ENCODE measurements at regions not wholly inside any gene's neighbourhood (a gene's known extent, or its start where the extent isn't known, plus 50 kb on each side); places are given as distances from the start of the nearest gene placed in this dataset.

DNA sequence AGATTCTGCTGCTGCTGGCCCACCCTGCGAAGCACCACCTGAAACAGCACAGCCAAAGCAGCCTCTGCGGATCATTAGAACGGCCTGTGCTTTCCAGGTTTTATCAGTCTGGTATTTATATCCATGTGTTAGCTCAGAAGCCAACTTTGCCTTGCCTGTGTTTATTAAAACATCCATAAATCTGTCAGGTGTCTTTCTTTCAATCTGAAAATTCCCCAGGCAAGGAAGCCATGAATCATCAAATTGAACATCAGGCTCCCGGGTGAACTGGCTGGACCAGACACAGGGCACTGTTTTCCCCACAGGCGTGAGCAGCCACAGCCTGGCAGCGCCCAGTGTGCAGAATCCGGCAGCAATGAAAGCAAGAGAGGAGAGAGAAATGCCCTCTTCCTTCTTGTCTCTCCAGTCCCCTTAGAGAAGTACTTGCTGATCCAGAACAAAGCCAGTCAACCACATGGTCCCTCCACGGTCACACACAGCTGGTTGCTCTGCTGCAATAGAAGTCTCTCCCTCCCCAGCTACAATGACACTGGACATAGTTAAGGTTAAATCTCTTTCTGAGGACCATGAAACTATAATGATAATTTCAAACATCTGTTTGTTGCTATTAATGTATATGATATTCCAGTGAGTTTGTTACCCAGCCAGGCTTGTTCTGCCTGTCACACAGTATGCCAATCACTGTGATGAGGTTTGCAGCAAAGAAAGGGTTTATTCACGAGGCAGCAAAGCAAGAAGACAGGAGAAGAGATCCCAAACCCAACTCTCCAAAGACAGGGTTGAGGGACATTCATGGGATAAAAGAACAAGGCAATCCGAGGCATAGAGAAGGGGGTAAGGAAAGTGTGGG lies 212.1 kb upstream of the FMN2 start:
- DNase-seq (ENCODE audit: low read depth) = no peak
- no peak for TF ChIP-seq POLR2A (IDR thresholded peaks at IDR 0.05; ENCODE audit: extremely low read depth, insufficient read length)
- TF ChIP-seq MYC (IDR thresholded peaks at IDR 0.05; ENCODE audit: low read depth, low read length) = no peak
- no peak for TF ChIP-seq MAX (IDR thresholded peaks at IDR 0.05; ENCODE audit: low read depth, low read length)
- no peak for TF ChIP-seq CTCF (IDR thresholded peaks at IDR 0.05; ENCODE audit: low read depth, low read length)
- no peak overlapping the region for H3K4me3 ChIP-seq (ENCODE audit: low read depth, low read length)

- H3K4me3 ChIP-seq (ENCODE audit: low read depth, low read length) = no peak overlapping the region
- TF ChIP-seq POLR2A (IDR thresholded peaks at IDR 0.05; ENCODE audit: extremely low read depth, insufficient read length) (no peak), MYC (IDR thresholded peaks at IDR 0.05; ENCODE audit: low read depth, low read length) (no peak), CTCF (IDR thresholded peaks at IDR 0.05; ENCODE audit: low read depth, low read length) (no peak), MAX (IDR thresholded peaks at IDR 0.05; ENCODE audit: low read depth, low read length) (no peak)
- no peak for DNase-seq (ENCODE audit: low read depth)
Observed at GRCh38 chr1:239882967-239883366, 208.7 kb upstream of the FMN2 start.

DNA sequence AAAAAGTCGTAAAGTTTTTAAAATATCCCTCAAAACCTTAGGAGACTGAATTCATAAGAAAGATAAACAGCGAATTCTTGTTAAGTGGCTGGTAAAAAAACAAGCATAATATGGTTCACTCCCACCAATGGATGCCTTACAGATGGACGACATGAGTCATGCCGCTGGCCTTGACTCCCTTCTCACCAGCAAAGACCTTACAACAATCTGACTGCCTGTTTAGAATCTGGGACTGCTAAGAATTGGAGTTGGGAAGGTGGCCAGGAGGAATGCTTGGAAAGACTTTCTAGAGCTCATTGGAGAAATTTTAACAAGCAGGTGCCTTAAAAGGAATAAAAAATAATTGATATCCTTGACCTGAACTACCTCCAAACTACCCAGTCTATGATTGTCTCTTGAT lies 206.9 kb upstream of the FMN2 start:
- no peak for DNase-seq (ENCODE audit: low read depth)
- no peak overlapping the region for H3K4me3 ChIP-seq (ENCODE audit: low read depth, low read length)
- TF ChIP-seq MYC (IDR thresholded peaks at IDR 0.05; ENCODE audit: low read depth, low read length) (no peak), MAX (IDR thresholded peaks at IDR 0.05; ENCODE audit: low read depth, low read length) (no peak)

GRCh38 chr1:239886266-239886665 lies 205.4 kb upstream of the FMN2 start:
- no peak overlapping the region for H3K4me3 ChIP-seq (ENCODE audit: low read depth, low read length)
- TF ChIP-seq CTCF (IDR thresholded peaks at IDR 0.05; ENCODE audit: low read depth, low read length) (no peak), MYC (IDR thresholded peaks at IDR 0.05; ENCODE audit: low read depth, low read length) (no peak), POLR2A (IDR thresholded peaks at IDR 0.05; ENCODE audit: extremely low read depth, insufficient read length) (no peak), MAX (IDR thresholded peaks at IDR 0.05; ENCODE audit: low read depth, low read length) (no peak)
- DNase-seq (ENCODE audit: low read depth) = no peak

GRCh38 chr1:239888639-239889038 lies 203.0 kb upstream of the FMN2 start:
- no peak for DNase-seq (ENCODE audit: low read depth)
- TF ChIP-seq CTCF (IDR thresholded peaks at IDR 0.05; ENCODE audit: low read depth, low read length) (no peak), MAX (IDR thresholded peaks at IDR 0.05; ENCODE audit: low read depth, low read length) (no peak), MYC (IDR thresholded peaks at IDR 0.05; ENCODE audit: low read depth, low read length) (no peak), POLR2A (IDR thresholded peaks at IDR 0.05; ENCODE audit: extremely low read depth, insufficient read length) (no peak)
- H3K4me3 ChIP-seq (ENCODE audit: low read depth, low read length) = no peak overlapping the region

- DNase-seq (ENCODE audit: low read depth) = no peak
- TF ChIP-seq CTCF (IDR thresholded peaks at IDR 0.05; ENCODE audit: low read depth, low read length) = no peak
- TF ChIP-seq POLR2A (IDR thresholded peaks at IDR 0.05; ENCODE audit: extremely low read depth, insufficient read length) = no peak
- TF ChIP-seq MYC (IDR thresholded peaks at IDR 0.05; ENCODE audit: low read depth, low read length) = no peak
- TF ChIP-seq MAX (IDR thresholded peaks at IDR 0.05; ENCODE audit: low read depth, low read length) = no peak
Observed at GRCh38 chr1:239891621-239892358, 199.9 kb upstream of the FMN2 start.

More at GRCh38 chr1:239891621-239892358, 199.9 kb upstream of the FMN2 start:
- H3K4me3 ChIP-seq (ENCODE audit: low read depth, low read length) = no peak overlapping the region
